BJ (cell line): ENCODE measurements at regions not wholly inside any gene's neighbourhood (a gene's known extent, or its start where the extent isn't known, plus 50 kb on each side); places are given as distances from the start of the nearest gene placed in this dataset.

Source experiments
- CTCF ChIA-PET: fragments of 350-600 bp; formaldehyde crosslinking; extraction: SDS; loops from one replicate; lab custom pipeline; 2021; ENCODE audit warnings: antibody characterized with exemption, inconsistent platforms; lab: Yijun Ruan, JAX
- POLR2A ChIA-PET: fragments of 300-600 bp; sonication (Branson Sonifier 250); formaldehyde crosslinking; extraction: SDS; loops from one replicate; lab custom pipeline; 2021; ENCODE audit warnings: antibody characterized with exemption; lab: Charles Lee
- DNase-seq: peaks from one replicate; pipeline ENCODE4 v3.0.0-alpha.2; 2011; ENCODE audit warnings: low read depth
- H3K27me3 ChIP-seq: 2 replicates; pipeline ENCODE4 v1.6.0; 2011; ENCODE audit warnings: low read length; ENCODE audit not compliant: control insufficient read depth, insufficient read depth
- H3K36me3 ChIP-seq: 2 replicates; pipeline ENCODE4 v1.5.1; 2011; ENCODE audit warnings: low read length; ENCODE audit not compliant: control insufficient read depth, insufficient read depth
- H3K4me3 ChIP-seq: 2 replicates; pipeline ENCODE4 v1.5.1; 2011; ENCODE audit warnings: low read depth, mild to moderate bottlenecking, control low read depth, low read length
- CTCF ChIP-seq: IDR thresholded peaks from 2 replicates; pipeline ENCODE4 v1.5.1; 2011; ENCODE audit warnings: low read depth, mild to moderate bottlenecking, control low read depth, inconsistent platforms, low read length, moderate library complexity; ENCODE audit not compliant: insufficient read depth

GRCh38 chr1:67540025-67540732 is 110.0 kb upstream of the SERBP1 start:
- CTCF ChIA-PET = interaction anchor here (0.9 to 10.8 kb wide), 11 partner anchors 7 to 233 kb away, joined by 3 to 233 read pairs (median 4); partner anchors contain the start of gene GADD45A
- TF ChIP-seq CTCF = no peak

GRCh38 chr1:67540733-67541125 is 110.5 kb upstream of the SERBP1 start:
- no peak for DNase-seq
- Histone ChIP-seq H3K36me3 (no peaks in the 10 kb centered on the region), H3K4me3 (no peak overlapping the region), H3K27me3 (no peaks in the 10 kb centered on the region)
- ChIA-PET POLR2A (interaction anchor here (0.6 kb wide), 1 partner anchor 146 kb away, joined by 3 read pairs; no protein-coding TSS in a partner anchor), CTCF (interaction anchor here (0.9 to 10.8 kb wide), 9 partner anchors 8 to 232 kb away, joined by 3 to 233 read pairs (median 6); partner anchors contain the start of gene GADD45A)
- no peak for TF ChIP-seq CTCF

More at GRCh38 chr1:67540025-67540732, 110.0 kb upstream of the SERBP1 start:
- Histone ChIP-seq H3K27me3 (no peaks in the 10 kb centered on the region), H3K36me3 (no peaks in the 10 kb centered on the region), H3K4me3 (no peak overlapping the region)
- POLR2A ChIA-PET = interaction anchor here (0.6 kb wide), 1 partner anchor 146 kb away, joined by 3 read pairs; no protein-coding TSS in a partner anchor
- no peak for DNase-seq

- no peak for TF ChIP-seq CTCF
- Histone ChIP-seq H3K27me3 (no peaks in the 10 kb centered on the region), H3K4me3 (no peak overlapping the region), H3K36me3 (no peaks in the 10 kb centered on the region)
- ChIA-PET POLR2A (no interaction called here), CTCF (no interaction called here)
- no peak for DNase-seq
Measured at GRCh38 chr1:67542747-67543146, 112.5 kb upstream of the SERBP1 start.

GRCh38 chr1:67544921-67545320 is 114.7 kb upstream of the SERBP1 start:
- no peaks in the 10 kb centered on the region for H3K27me3 ChIP-seq
- TF ChIP-seq CTCF = no peak
- POLR2A ChIA-PET = no interaction called here
- H3K4me3 ChIP-seq = no peak overlapping the region
- H3K36me3 ChIP-seq = no peaks in the 10 kb centered on the region
- CTCF ChIA-PET = interaction anchor here (0.7 to 4.1 kb wide), 7 partner anchors 9 to 222 kb away, joined by 3 to 32 read pairs (median 5); no protein-coding TSS in a partner anchor
- no peak for DNase-seq

- POLR2A ChIA-PET = no interaction called here
- Histone ChIP-seq H3K36me3 (no peaks in the 10 kb centered on the region), H3K4me3 (no peak overlapping the region), H3K27me3 (no peaks in the 10 kb centered on the region)
- TF ChIP-seq CTCF = no peak
- DNase-seq = no peak
- CTCF ChIA-PET = interaction anchor here (0.7 to 4.1 kb wide), 7 partner anchors 9 to 222 kb away, joined by 3 to 32 read pairs (median 5); no protein-coding TSS in a partner anchor
Measured at GRCh38 chr1:67545364-67545763, 115.2 kb upstream of the SERBP1 start.
